HG03175 (cell line): ENCODE measurements at regions not wholly inside any gene's neighbourhood (a gene's known extent, or its start where the extent isn't known, plus 50 kb on each side); places are given as distances from the start of the nearest gene placed in this dataset.

Source experiments
- ATAC-seq: cut with Tn5 transposase; IDR thresholded peaks from one replicate; pipeline ENCODE4 v1.9.1; 2021; ENCODE audit warnings: mild to moderate bottlenecking, moderate library complexity; ENCODE audit not compliant: unreplicated experiment

GRCh38 chr12:38547586-38547985, 231.0 kb downstream of the ALG10B start:
- no peak for ATAC-seq

GRCh38 chr12:38555620-38556591, 239.3 kb downstream of the ALG10B start:
- no peak for ATAC-seq

- ATAC-seq: no peak
Observed at GRCh38 chr12:38556647-38557046, 240.1 kb downstream of the ALG10B start.

GRCh38 chr12:38585086-38585485, 268.5 kb downstream of the ALG10B start:
- no peak for ATAC-seq

- ATAC-seq: no peak
Observed at GRCh38 chr12:38586789-38587188, 270.2 kb downstream of the ALG10B start.

GRCh38 chr12:38587594-38587993, 271.0 kb downstream of the ALG10B start:
- no peak for ATAC-seq

GRCh38 chr12:38588624-38589305, 272.2 kb downstream of the ALG10B start:
- ATAC-seq: no peak

GRCh38 chr12:38589306-38589632, 272.7 kb downstream of the ALG10B start:
- no peak for ATAC-seq

GRCh38 chr12:38601949-38602348, 285.4 kb downstream of the ALG10B start:
- ATAC-seq: no peak
